ENCODE measurements at regions not wholly inside any gene's neighbourhood (a gene's known extent, or its start where the extent isn't known, plus 50 kb on each side); places are given as distances from the start of the nearest gene placed in this dataset.

DNA sequence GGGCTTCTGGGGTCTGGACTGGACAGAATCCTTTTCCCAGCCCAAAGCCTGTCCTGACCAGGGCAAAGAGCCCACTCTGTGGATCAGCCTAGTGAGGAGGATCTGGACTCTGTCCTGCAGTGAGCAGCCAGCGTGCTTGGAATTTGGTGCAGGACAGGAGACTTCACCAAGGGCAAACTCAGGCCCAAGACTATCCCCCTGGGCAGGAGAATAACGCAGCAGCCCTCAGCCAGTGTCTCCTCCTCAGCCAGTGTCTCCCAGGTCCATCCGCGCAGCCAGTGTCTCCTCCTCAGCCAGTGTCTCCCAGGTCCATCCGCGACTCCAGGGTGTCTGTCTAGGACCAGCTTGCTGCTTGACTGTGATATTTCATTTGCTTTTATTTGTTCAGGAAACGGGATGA, 1334.0 kb downstream of the TBC1D22A start:
- no peak for DNase-seq

- DNase-seq, result no peak
Observed at GRCh38 chr22:48093981-48094380, 1331.5 kb downstream of the TBC1D22A start.

DNA sequence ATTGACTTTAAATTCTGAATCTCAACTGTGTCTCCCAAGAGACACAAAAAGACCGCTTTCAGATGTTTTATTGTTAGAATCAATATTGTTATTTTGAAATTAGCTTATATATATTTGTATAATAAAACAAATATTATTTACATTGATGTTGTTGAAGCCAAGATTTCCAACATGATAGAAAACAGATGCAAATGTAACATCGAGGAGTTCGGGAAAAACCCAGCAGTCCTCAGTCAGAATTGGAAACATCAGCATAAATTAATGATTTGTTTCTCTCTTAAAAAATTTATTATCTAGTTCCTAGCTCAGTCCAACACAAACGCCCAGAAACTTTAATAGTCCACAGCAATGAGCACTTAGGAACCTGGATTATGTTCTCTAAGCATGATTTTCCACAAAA, 1330.4 kb downstream of the TBC1D22A start:
- DNase-seq, result no peak

- DNase-seq, result no peak
Observed at GRCh38 chr22:48091656-48092223, 1329.3 kb downstream of the TBC1D22A start.

DNA sequence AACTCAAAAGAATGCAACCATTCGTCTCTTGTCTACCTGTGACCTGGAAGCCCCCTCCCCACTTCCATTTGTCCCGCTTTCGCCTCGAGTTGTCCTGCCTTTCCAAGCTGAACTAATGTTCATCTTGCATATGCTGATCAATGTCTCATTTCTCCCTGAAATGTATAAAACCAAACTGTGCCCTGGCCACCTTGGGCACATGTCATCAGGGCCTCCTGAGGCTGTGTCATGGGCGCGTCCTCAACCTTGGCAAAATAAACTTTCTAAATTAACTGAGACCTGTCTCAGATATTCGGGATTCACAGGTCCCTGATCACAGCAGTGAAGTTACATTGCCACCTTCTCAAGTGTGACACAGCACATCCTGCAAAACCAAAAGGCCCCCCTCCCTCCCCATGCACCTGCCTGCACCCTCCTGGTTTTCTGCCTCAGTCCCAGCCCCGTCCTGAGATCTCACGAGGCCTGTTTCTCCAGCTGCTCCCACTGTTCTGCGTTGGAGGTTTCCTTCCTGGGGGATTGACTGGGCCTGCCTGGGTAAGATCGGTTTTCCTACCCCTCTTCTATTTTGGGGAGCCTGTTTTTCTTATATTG, 1328.7 kb downstream of the TBC1D22A start:
- DNase-seq, result no peak

DNA sequence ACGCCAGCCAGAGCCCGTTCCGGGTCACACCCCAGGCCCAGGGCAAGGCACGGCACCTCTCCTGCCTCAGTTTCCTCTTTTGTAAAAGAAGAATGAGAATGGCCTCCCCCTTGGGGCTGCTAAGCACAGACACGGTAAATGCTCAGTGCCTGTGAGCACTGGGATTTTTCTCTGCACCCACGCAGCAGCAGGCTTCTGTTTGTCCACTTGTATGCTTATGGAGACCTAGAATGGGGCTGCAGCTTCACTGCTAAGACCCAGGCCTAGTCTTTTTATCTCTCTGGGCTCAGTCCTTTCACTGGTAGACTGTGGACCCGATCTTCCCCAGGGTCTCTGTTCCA, 1327.9 kb downstream of the TBC1D22A start:
- no peak for DNase-seq

DNA sequence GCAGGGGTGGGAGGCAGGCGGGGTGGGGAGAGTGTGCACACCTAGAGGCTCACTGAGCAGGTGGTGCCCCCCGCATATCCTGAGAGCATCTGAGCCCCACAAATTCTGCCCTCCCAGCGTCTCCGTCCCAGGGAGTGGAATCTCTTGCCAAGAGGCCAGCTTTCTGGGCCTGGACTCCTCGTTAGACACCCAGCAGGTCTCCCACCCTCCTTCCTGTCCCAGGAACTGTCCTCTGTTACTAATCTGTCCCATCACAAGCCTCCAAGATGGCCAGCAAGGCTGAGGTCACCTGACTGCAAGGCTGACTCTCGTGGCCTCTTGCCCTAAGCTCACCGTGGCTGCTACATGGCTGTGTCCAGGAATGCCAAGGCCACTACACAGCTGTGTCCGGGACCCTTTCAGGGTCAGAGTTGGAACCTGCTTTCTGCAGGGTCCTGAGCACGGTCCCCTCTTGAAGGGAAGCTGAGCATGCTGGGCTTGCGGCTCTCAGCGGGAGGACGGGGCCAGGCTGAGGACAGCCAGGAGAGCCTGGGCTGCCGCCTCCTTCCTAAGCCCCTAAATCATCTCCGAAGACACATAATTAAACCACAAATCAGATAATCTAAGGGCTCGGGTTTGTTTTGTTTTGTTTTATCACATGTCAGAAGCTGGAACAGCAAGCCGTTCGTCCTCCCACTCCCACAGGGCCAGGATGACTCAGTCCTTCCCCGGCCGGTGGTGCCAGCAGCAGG, 1327.3 kb downstream of the TBC1D22A start:
- DNase-seq, result no peak

- no peak for DNase-seq
Observed at GRCh38 chr22:48088926-48089536, 1326.6 kb downstream of the TBC1D22A start.

GRCh38 chr22:48088251-48088650, 1325.8 kb downstream of the TBC1D22A start:
- no peak for DNase-seq

GRCh38 chr22:48085901-48086645, 1323.6 kb downstream of the TBC1D22A start:
- no peak for DNase-seq

GRCh38 chr22:48084729-48085050, 1322.2 kb downstream of the TBC1D22A start:
- no peak for DNase-seq

GRCh38 chr22:48084041-48084728, 1321.7 kb downstream of the TBC1D22A start:
- no peak for DNase-seq

DNA sequence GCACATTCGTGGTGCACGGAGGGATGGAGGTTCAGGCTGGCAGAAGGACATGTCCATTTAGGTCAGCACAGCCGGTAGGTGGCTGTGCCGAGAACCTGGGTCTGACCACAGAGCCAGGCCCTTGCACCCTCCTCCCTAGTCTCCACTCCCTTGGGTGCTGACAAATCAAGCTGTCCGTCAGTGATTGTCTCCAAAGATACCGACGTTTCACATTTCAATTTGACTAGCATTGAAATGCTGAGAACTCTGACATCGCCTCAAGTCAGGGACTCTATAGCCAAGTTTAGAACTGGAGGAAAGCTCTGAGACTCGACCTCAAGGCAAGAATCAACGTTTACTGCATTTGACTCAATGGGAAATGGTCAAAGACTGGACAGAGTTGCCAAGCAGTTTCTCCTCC, 1321.1 kb downstream of the TBC1D22A start:
- DNase-seq, result no peak

GRCh38 chr22:48082284-48082683, 1319.8 kb downstream of the TBC1D22A start:
- no peak for DNase-seq

DNA sequence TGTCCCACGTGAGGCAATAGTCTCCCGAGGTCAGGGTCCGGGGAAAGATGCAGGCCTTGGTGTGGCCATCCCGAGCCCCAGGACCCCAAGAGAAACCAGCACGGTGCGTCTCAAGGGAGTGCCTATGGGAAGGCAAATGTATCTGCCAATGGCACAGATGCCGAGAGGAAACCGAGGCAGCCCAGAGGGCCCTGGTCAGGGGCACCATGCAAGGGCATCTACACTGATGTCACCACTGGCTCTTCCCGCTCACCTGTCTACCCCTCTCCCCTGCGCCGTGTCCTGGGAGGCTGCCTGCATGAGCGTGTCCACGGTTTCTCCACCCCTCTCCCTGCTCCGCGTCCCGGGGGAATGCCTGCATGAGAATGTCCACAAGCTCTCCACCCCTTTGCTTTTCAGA, 1318.8 kb downstream of the TBC1D22A start:
- no peak for DNase-seq

DNA sequence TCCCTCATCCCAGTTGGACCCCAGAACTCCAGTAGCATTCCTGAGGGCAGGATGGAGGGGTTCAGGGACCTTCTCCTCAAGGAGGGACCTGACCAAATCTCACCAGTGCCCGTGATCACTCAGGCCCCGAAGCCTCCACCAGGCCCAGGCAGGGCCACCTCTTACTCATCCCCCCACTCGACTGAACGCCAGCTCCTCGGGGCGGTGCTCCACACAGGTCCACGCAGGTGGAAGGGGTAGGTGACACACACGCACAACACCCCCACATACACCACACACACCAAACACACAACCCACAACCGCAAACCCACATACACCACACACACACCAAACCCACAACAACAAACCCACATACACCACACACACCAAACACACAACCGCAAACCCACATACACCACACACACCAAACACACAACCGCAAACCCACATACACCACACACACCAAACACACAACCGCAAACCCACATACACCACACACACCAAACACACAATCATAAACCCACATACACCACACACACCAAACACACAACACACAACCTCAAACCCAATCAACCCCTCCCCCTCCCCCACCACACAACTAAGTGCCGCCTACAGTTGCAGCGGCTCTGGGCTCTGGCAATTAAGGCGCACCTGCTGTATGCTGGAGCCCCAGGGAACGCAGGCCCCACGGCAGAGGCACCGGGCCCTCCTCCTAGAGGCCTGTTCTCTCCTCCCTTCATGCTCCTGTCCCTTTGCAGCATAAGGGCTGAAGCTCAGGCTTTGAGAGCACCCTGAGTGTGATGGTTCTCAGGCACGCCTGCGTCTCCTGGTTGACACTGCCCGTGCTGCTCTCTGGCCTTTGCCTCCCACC, 1318.1 kb downstream of the TBC1D22A start:
- DNase-seq, result no peak

DNA sequence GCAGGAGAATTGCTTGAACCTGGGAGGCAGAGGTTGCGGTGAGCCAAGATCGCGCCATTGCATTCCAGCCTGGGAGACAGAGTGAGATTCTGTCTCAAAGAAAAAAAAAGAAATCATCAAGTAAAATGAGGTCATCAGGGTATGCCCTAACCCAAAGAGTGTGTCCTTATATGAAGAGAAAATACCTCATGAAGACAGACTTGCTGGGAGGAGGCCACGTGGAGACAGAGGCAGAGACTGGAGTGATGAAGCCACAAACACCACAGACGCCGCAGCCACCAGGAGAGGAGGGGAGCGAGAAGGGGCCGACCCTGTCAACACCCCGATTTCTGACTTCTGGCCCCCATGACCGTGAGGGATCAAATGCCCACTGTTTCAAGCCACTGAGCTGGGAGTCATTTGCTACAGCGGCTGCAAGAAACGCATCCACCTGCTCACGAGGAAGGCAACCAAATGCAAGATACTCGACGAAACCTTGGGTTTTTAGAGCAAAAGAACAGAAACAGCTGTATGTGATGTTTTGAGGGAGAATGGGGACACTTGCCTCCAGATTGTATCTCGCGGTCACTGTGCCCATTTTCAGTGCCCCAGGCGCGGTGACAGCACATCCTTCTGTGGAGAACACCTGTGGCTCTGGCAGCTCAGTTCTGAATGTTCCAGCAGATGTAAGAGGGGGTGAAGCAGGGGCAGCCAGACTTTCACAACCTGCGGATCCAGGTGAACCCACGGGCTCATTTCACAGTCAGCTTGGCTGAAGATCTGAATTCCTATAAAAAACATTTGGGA, 1317.2 kb downstream of the TBC1D22A start:
- no peak for DNase-seq

DNA sequence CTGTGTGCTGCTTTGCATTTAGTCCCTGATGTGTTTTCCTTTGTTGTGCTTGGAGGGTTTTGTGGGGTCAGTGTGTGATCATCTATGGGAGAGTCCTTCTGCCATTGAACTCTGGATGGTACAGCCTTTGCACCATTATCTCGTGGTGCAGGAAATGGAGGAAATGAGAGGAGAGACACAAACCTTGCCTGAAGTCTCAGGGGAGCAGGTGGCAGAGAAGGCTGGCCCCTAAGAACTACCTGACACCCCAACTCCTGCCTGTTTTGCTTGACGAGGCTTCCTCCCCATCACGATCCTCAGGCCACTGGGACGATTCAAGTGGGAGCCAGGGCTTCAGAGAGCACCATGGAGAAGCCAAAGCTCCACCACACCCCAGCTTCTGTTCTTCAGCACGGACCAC, 1316.4 kb downstream of the TBC1D22A start:
- no peak for DNase-seq

DNA sequence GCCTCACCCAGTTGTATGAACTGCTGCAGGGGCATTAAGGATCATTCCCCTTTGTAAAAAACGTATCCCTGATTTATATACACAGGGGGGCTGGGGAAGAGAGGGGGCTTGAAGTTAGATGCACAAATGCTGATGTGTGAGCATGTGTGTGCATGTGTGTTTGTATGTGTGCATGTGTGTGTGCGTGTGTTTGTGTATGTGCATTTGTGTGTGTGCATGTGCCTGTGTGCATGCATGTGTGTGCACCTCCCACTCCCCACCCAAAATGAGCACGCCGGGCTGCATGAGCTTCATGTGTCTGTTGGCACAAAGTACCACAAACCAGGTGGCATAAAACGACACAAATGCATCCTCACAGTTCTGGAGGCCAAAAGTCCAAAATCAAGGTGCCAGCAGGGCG, 1315.2 kb downstream of the TBC1D22A start:
- DNase-seq, result no peak

- no peak for DNase-seq
Observed at GRCh38 chr22:48076008-48076407, 1313.6 kb downstream of the TBC1D22A start.

- DNase-seq, result no peak
Observed at GRCh38 chr22:48075604-48076003, 1313.2 kb downstream of the TBC1D22A start.
